ENCODE measurements at regions not wholly inside any gene's neighbourhood (a gene's known extent, or its start where the extent isn't known, plus 50 kb on each side); places are given as distances from the start of the nearest gene placed in this dataset.

DNA sequence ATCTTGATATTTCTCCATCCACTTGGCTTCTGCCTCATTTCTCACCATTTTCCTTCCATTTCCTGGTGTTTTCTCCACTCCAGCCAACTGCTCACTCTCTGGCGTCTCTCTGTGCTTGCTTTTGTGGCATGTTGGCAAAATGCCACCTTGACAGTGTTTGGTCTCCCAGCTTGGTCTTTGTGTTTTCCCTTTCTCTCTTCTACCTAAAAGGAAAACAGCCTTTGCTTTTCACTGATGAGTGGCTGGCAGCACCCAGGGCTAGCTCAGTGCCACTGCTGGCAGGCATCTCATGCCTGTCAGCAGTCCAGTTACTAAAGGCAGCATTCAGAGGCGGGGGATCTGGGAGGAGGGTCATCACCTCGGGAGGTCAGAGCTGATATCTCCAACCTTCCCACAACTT, 55.3 kb upstream of the DSCAM start:
- no peak overlapping the region for H2BK5ac ChIP-seq (ENCODE audit: low read depth, low read length, poor library complexity, severe bottlenecking)
- H2BK20ac ChIP-seq (ENCODE audit: low read depth, low read length), result no peak overlapping the region
- H3K27me3 ChIP-seq (ENCODE audit: control insufficient read depth, insufficient read depth, low read length), result no peaks in the 10 kb centered on the region
- peaks cover 26% of the 10 kb centered on the region for H3K9me3 ChIP-seq (ENCODE audit: control insufficient read depth, insufficient read depth, low read length)
- ATAC-seq (ENCODE audit: low read depth) (no peak), DNase-seq (no peak)
- no peaks in the 10 kb centered on the region for H3K36me3 ChIP-seq (ENCODE audit: control insufficient read depth, insufficient read depth, low read length)
- H2AK5ac ChIP-seq (ENCODE audit: low read depth, low read length), result no peak overlapping the region
- WGBS, 2 experiments (ENCODE audit: extremely low coverage in 2 of 2, insufficient read length in 1 of 2), result no CpG with 5 or more reads among the region's 3 CpGs
- H3K4me1 ChIP-seq (ENCODE audit: control insufficient read depth, insufficient read depth, low read length), result no peaks in the 10 kb centered on the region
- H4K5ac ChIP-seq (ENCODE audit: low read depth, low read length), result no peak overlapping the region
- no peak overlapping the region for H3K4me3 ChIP-seq (ENCODE audit: insufficient read depth, low read depth, low read length)
- TF ChIP-seq POLR2A (IDR thresholded peaks at IDR 0.05; ENCODE audit: low read depth, low read length) (no peak), CEBPB (IDR thresholded peaks at IDR 0.05; ENCODE audit: low read depth, low read length) (no peak), CHD1 (IDR thresholded peaks at IDR 0.05; ENCODE audit: low read depth, low read length) (no peak), FOS (IDR thresholded peaks at IDR 0.05; ENCODE audit: low read depth, low read length) (no peak), SMC3 (IDR thresholded peaks at IDR 0.05; ENCODE audit: low read depth, low read length) (no peak), RCOR1 (IDR thresholded peaks at IDR 0.05; ENCODE audit: insufficient replicate concordance, low read length) (no peak), MAFK (IDR thresholded peaks at IDR 0.05; ENCODE audit: low read depth, low read length) (no peak), RAD21 (IDR thresholded peaks at IDR 0.05; ENCODE audit: low read length) (no peak), NFE2L2 (IDR thresholded peaks at IDR 0.05; ENCODE audit: low read depth, low read length) (no peak), MXI1 (IDR thresholded peaks at IDR 0.05; ENCODE audit: borderline replicate concordance, low read depth, low read length) (no peak), RFX5 (IDR thresholded peaks at IDR 0.05; ENCODE audit: low read depth, low read length) (no peak), BHLHE40 (IDR thresholded peaks at IDR 0.05; ENCODE audit: low read depth, low read length) (no peak), MAZ (IDR thresholded peaks at IDR 0.05; ENCODE audit: borderline replicate concordance, low read depth, low read length) (no peak)
- TF ChIP-seq, protein P1, sequence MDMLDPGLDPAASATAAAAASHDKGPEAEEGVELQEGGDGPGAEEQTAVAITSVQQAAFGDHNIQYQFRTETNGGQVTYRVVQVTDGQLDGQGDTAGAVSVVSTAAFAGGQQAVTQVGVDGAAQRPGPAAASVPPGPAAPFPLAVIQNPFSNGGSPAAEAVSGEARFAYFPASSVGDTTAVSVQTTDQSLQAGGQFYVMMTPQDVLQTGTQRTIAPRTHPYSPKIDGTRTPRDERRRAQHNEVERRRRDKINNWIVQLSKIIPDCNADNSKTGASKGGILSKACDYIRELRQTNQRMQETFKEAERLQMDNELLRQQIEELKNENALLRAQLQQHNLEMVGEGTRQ (IDR thresholded peaks at IDR 0.05; ENCODE audit: low read depth, low read length), result no peak
- TF ChIP-seq, protein P2, sequence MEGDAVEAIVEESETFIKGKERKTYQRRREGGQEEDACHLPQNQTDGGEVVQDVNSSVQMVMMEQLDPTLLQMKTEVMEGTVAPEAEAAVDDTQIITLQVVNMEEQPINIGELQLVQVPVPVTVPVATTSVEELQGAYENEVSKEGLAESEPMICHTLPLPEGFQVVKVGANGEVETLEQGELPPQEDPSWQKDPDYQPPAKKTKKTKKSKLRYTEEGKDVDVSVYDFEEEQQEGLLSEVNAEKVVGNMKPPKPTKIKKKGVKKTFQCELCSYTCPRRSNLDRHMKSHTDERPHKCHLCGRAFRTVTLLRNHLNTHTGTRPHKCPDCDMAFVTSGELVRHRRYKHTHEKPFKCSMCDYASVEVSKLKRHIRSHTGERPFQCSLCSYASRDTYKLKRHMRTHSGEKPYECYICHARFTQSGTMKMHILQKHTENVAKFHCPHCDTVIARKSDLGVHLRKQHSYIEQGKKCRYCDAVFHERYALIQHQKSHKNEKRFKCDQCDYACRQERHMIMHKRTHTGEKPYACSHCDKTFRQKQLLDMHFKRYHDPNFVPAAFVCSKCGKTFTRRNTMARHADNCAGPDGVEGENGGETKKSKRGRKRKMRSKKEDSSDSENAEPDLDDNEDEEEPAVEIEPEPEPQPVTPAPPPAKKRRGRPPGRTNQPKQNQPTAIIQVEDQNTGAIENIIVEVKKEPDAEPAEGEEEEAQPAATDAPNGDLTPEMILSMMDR (conservative IDR thresholded peaks at IDR 0.05; ENCODE audit: low read depth, low read length), result no peak
- TF ChIP-seq, protein P3, sequence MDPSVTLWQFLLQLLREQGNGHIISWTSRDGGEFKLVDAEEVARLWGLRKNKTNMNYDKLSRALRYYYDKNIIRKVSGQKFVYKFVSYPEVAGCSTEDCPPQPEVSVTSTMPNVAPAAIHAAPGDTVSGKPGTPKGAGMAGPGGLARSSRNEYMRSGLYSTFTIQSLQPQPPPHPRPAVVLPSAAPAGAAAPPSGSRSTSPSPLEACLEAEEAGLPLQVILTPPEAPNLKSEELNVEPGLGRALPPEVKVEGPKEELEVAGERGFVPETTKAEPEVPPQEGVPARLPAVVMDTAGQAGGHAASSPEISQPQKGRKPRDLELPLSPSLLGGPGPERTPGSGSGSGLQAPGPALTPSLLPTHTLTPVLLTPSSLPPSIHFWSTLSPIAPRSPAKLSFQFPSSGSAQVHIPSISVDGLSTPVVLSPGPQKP (IDR thresholded peaks at IDR 0.05; ENCODE audit: borderline replicate concordance, low read depth, low read length), result no peak
- peak overlapping the region; percentile 28 for H2AK9ac ChIP-seq (replicated peaks; ENCODE audit: low read depth, low read length, poor library complexity)
- no peak overlapping the region for H2BK15ac ChIP-seq (ENCODE audit: low read depth, low read length)
- H3K14ac ChIP-seq (replicated peaks; ENCODE audit: low read depth, low read length), result no peak overlapping the region
- no peak overlapping the region for H4K8ac ChIP-seq (ENCODE audit: low read depth in 2 of 2, low read length in 2 of 2)
- no peak overlapping the region for H3K56ac ChIP-seq (ENCODE audit: extremely low read depth, insufficient read depth, low read length)
- ChIA-PET POLR2A (ENCODE audit: unreplicated experiment) (no interaction called here), CTCF (no interaction called here)
- no peak overlapping the region for H4K91ac ChIP-seq (ENCODE audit: insufficient read depth, low read depth, low read length)
- H3K4ac ChIP-seq (ENCODE audit: low read depth, low read length), result no peak overlapping the region
- no peak overlapping the region for H2AFZ ChIP-seq (replicated peaks; ENCODE audit: low read length, poor library complexity)
- no peak overlapping the region for H3K18ac ChIP-seq (ENCODE audit: low read depth, low read length)
- H3K9me1 ChIP-seq (ENCODE audit: insufficient read depth, low read length), result no peaks in the 10 kb centered on the region
- no peak overlapping the region for H3K4me2 ChIP-seq (ENCODE audit: low read depth, low read length)
- in situ Hi-C loops (cut with MboI; ENCODE audit: low sequenced_read_pairs), result no loop called here
- no peaks in the 10 kb centered on the region for H3K79me1 ChIP-seq (ENCODE audit: low read depth in 1 of 2, low read length in 2 of 2)
- intact Hi-C loops (cut with micrococcal nuclease), result no loop called here
- H3K9ac ChIP-seq (ENCODE audit: low read depth, low read length), result no peak overlapping the region
- H4K20me1 ChIP-seq (ENCODE audit: insufficient read depth, low read length), result no peaks in the 10 kb centered on the region
- dilution Hi-C loops (cut with HindIII; ENCODE audit: low sequenced_read_pairs, unreplicated experiment), result no loop called here
- no peak overlapping the region for H3K27ac ChIP-seq (ENCODE audit: insufficient read depth, low read length)
- no peak overlapping the region for H3K23ac ChIP-seq (ENCODE audit: low read depth, low read length)
- H2BK120ac ChIP-seq (ENCODE audit: low read depth, low read length), result no peak overlapping the region
- no TSS peak for BruUV-seq (replicated peaks)
